HL-60 (cell line): ENCODE measurements at regions not wholly inside any gene's neighbourhood (a gene's known extent, or its start where the extent isn't known, plus 50 kb on each side); places are given as distances from the start of the nearest gene placed in this dataset.
A peak's percentile ranks its signal among the peaks of the same experiment; 100 is the strongest.

Experiments
- DNase-seq, 2 experiments: peaks; one replicate each; pipeline ENCODE4 v3.0.0-alpha.2; 2010 to 2020; ENCODE audit warnings: low read depth in 1 of 2, low spot score in 1 of 2
- H3K27ac ChIP-seq: fragments of 250-450 bp; sonication (Bioruptor Pico); replicated peaks from 2 replicates; pipeline ENCODE4 v1.5.1; 2020; ENCODE audit warnings: mild to moderate bottlenecking, moderate library complexity
- H3K27me3 ChIP-seq: fragments of 250-450 bp; sonication (Bioruptor Pico); 2 replicates; pipeline ENCODE4 v1.5.1; 2021; ENCODE audit warnings: mild to moderate bottlenecking, moderate library complexity; ENCODE audit not compliant: insufficient read depth, poor library complexity, severe bottlenecking
- H3K4me3 ChIP-seq: replicated peaks from 2 replicates; pipeline ENCODE4 v1.5.1; 2011; ENCODE audit warnings: mild to moderate bottlenecking, control low read depth, low read length; ENCODE audit not compliant: insufficient read depth
- CTCF ChIP-seq: IDR thresholded peaks from one replicate; pipeline ENCODE4 v1.5.1; 2011; ENCODE audit warnings: low read length, control low read depth, inconsistent platforms; ENCODE audit not compliant: insufficient read depth
- GABPA ChIP-seq: IDR thresholded peaks from 2 replicates; pipeline ENCODE4 v1.6.1; 2012; ENCODE audit warnings: low read depth
- POLR2AphosphoS5 ChIP-seq: IDR thresholded peaks from 2 replicates; pipeline ENCODE4 v1.6.1; 2012; ENCODE audit warnings: low read depth
- REST ChIP-seq: IDR thresholded peaks from 2 replicates; pipeline ENCODE4 v1.6.1; 2012; ENCODE audit warnings: low read depth; ENCODE audit not compliant: insufficient replicate concordance
- SPI1 ChIP-seq: IDR thresholded peaks from 2 replicates; pipeline ENCODE4 v1.6.1; 2012; ENCODE audit warnings: low read depth, mild to moderate bottlenecking, borderline replicate concordance

GRCh38 chr3:166283840-166284239 is 446.6 kb upstream of the BCHE start:
- H3K4me3 ChIP-seq: no peak overlapping the region
- H3K27ac ChIP-seq: peak overlapping the region; percentile 25; the same call in 1 of the 2 replicates
- no peak for TF ChIP-seq POLR2AphosphoS5
- TF ChIP-seq SPI1: no peak
- TF ChIP-seq REST: no peak
- no peak for TF ChIP-seq GABPA
- TF ChIP-seq CTCF: no peak
- no peaks in the 10 kb centered on the region for H3K27me3 ChIP-seq
- DNase-seq: peak in 1 of 2 experiments; percentile 29

GRCh38 chr3:166282931-166283330 is 445.7 kb upstream of the BCHE start:
- DNase-seq: no peak
- Histone ChIP-seq H3K27me3 (no peaks in the 10 kb centered on the region), H3K4me3 (no peak overlapping the region), H3K27ac (no peak overlapping the region)
- TF ChIP-seq SPI1 (no peak), POLR2AphosphoS5 (no peak), GABPA (no peak), REST (no peak), CTCF (no peak)

- DNase-seq: no peak
- TF ChIP-seq SPI1 (no peak), CTCF (no peak)
Observed at GRCh38 chr3:166279636-166280035, 442.4 kb upstream of the BCHE start.

GRCh38 chr3:166275024-166275390 is 437.8 kb upstream of the BCHE start:
- no peaks in the 10 kb centered on the region for H3K27me3 ChIP-seq
- H3K27ac ChIP-seq: no peak overlapping the region
- no peak for TF ChIP-seq SPI1
- no peak for TF ChIP-seq REST
- no peak for TF ChIP-seq CTCF
- TF ChIP-seq GABPA: no peak
- no peak for TF ChIP-seq POLR2AphosphoS5
- DNase-seq: no peak
- no peak overlapping the region for H3K4me3 ChIP-seq

More at GRCh38 chr3:166279636-166280035, 442.4 kb upstream of the BCHE start:
- H3K4me3 ChIP-seq: no peak overlapping the region
- no peaks in the 10 kb centered on the region for H3K27me3 ChIP-seq
- no peak overlapping the region for H3K27ac ChIP-seq
